Smooth muscle cell (in vitro differentiated cells): ENCODE measurements at regions not wholly inside any gene's neighbourhood (a gene's known extent, or its start where the extent isn't known, plus 50 kb on each side); places are given as distances from the start of the nearest gene placed in this dataset.
"Not testable (repeated sequence)": the region's sequence is repeated elsewhere in the genome, so short reads cannot be mapped to it uniquely, and the experiment has no call there.

Experiments used
- DNase-seq: peaks from one replicate; lab custom pipeline; 2025; ENCODE audit not compliant: unreplicated experiment; lab: John Stamatoyannopoulos, UW
- H2AFZ ChIP-seq: fragments of 200-600 bp; sonication (generic); 2 replicates; pipeline ENCODE4 v1.6.0; 2016; ENCODE audit warnings: antibody characterized with exemption, low read depth, mild to moderate bottlenecking
- H3F3A ChIP-seq: fragments of 200-600 bp; sonication (generic); 2 replicates; pipeline ENCODE4 v1.6.0; 2017; ENCODE audit warnings: antibody characterized with exemption, low read depth
- H3K27ac ChIP-seq: fragments of 200-600 bp; sonication (generic); 2 replicates; pipeline ENCODE4 v1.5.1; 2016; ENCODE audit warnings: low read depth, mild to moderate bottlenecking
- H3K27me3 ChIP-seq: fragments of 200-600 bp; sonication (generic); 2 replicates; pipeline ENCODE4 v1.6.1; 2016; ENCODE audit warnings: low read depth, mild to moderate bottlenecking
- H3K36me3 ChIP-seq: fragments of 200-600 bp; sonication (generic); 2 replicates; pipeline ENCODE4 v1.5.1; 2016; ENCODE audit warnings: low read depth
- H3K4me1 ChIP-seq: fragments of 200-600 bp; sonication (generic); 2 replicates; pipeline ENCODE4 v1.5.1; 2016; ENCODE audit warnings: low read depth
- H3K4me2 ChIP-seq: fragments of 200-600 bp; sonication (generic); 2 replicates; pipeline ENCODE4 v1.6.0; 2016; ENCODE audit warnings: mild to moderate bottlenecking
- H3K4me3 ChIP-seq: fragments of 200-600 bp; sonication (generic); 2 replicates; pipeline ENCODE4 v1.5.1; 2016; ENCODE audit warnings: mild to moderate bottlenecking
- H3K79me2 ChIP-seq: fragments of 200-600 bp; sonication (generic); 2 replicates; pipeline ENCODE4 v1.6.0; 2016; ENCODE audit warnings: low read depth, mild to moderate bottlenecking
- H3K9ac ChIP-seq: fragments of 200-600 bp; sonication (generic); 2 replicates; pipeline ENCODE4 v1.6.0; 2016; ENCODE audit warnings: low read depth
- H3K9me3 ChIP-seq: fragments of 200-600 bp; sonication (generic); replicated peaks from 2 replicates; pipeline ENCODE4 v1.5.1; 2016; ENCODE audit warnings: low read depth
- H4K20me1 ChIP-seq: fragments of 200-600 bp; sonication (generic); 2 replicates; pipeline ENCODE4 v1.6.0; 2016; ENCODE audit warnings: low read depth
- WGBS: methylation state at CpG from one replicate; pipeline ENCODE4 v1.1.7; 2016; ENCODE audit warnings: low lambda C conversion rate; 5-methylcytosine and 5-hydroxymethylcytosine counted together
- TF ChIP-seq, protein P1 (sequence below): fragments of 200-600 bp; sonication (generic); IDR thresholded peaks from 2 replicates; pipeline ENCODE4 v1.5.1; 2017; ENCODE audit warnings: borderline replicate concordance, mild to moderate bottlenecking, antibody characterized with exemption; ENCODE audit not compliant: insufficient read depth, poor library complexity, severe bottlenecking

DNA sequence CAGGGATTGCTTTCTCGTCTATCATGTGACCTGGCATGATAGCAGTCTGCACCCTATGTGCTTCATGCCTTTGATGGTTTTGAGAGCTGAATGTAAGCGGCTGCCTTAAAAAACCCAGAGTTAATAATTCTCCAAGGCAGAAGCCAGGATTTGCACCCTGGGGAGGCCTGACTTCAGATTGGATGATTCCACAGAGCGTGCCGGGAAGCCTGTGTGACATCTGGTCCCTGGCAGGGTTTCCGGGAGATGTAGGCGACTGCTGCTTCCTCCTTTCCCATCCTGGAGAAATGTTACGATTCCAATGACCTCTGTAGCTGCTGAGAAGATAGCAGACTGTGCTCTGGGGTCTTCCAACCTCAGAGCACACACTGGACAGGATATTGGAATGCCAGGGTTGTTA lies 255.0 kb downstream of the GADD45G start:
- 38% methylated on average over 7 of the region's 7 CpGs for WGBS
- H3F3A ChIP-seq, H3K4me2 ChIP-seq, DNase-seq, H4K20me1 ChIP-seq, H3K27ac ChIP-seq, H3K9ac ChIP-seq, H2AFZ ChIP-seq, H3K36me3 ChIP-seq, H3K9me3 ChIP-seq, H3K27me3 ChIP-seq, H3K4me1 ChIP-seq, H3K79me2 ChIP-seq, H3K4me3 ChIP-seq: not testable (repeated sequence)

DNA sequence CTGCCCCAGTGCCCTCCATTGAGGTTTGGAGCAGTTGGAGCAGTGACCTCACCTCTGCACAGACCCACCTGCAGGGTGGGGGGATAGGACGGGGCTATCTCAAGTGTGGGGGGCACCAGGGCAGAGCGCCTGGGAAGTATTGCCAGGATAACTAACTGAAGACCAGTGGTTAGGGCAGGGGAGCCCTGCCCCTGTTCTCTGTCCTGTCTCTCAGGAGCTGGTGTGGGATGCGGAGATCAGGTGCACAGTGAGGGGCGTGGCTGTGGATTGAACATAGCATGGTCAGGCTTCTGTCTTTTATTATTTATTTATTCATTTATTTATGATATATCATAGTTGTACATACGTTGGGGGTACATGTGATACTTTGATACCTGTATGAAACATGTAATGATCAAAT lies 256.6 kb downstream of the GADD45G start:
- not testable (repeated sequence) for H3F3A ChIP-seq

DNA sequence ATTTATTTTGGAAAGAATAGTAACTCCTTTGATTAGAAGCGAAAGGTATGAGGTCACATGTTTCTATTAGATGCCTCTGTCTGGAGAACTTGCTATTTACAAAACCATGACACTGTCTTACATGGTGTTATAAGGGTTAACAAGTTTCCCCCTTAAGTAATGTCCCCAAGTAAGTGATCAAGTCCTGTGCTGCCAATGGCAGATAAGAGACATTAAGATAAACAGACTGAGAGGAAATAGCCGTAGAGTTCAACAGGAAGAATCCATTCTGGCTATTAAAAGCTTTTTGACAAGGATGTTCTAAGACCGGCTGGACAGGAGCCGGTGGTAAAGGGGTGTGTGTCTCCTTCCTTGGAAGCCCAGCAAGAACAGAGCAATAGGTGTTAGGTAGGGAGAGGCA lies 257.5 kb downstream of the GADD45G start:
- 32% methylated on average over 4 of the region's 4 CpGs for WGBS

More for the DNA sequence above, 256.6 kb downstream of the GADD45G start:
- not testable (repeated sequence) for H3K9ac ChIP-seq, H3K9me3 ChIP-seq, H2AFZ ChIP-seq, H3K4me2 ChIP-seq, H3K36me3 ChIP-seq, DNase-seq, H3K4me3 ChIP-seq, H3K27ac ChIP-seq, H4K20me1 ChIP-seq, H3K79me2 ChIP-seq, H3K4me1 ChIP-seq, H3K27me3 ChIP-seq
- WGBS = 93% methylated on average over 5 of the region's 5 CpGs

DNA sequence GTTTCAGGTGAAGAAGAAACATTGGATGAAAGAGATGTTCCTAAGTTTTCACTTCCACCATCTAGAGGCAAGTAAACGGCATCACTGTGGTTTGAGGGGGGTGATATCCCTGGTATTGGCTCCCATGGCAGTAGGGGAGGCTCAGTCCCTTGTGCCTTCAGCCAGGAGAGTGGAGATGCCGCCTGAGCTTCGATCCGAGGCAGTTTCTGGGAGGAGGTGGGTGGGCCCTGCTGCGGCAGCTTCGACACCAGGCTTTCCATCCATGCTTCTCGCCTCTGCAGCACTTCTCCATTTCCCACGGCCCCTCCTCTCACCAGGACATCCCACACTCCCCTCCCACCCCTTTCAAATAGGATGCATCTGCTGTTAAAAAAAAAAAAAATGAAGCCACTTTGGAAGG lies 258.3 kb downstream of the GADD45G start:
- Histone ChIP-seq H3K4me2 (no peak overlapping the region), H3K27ac (no peak overlapping the region), H3K4me3 (no peak overlapping the region), H3K79me2 (no peaks in the 10 kb centered on the region), H2AFZ (no peak overlapping the region), H3K9ac (no peak overlapping the region), H3K4me1 (no peaks in the 10 kb centered on the region), H3K36me3 (no peaks in the 10 kb centered on the region), H3F3A (no peaks in the 10 kb centered on the region), H3K9me3 (no peaks in the 10 kb centered on the region), H4K20me1 (no peaks in the 10 kb centered on the region), H3K27me3 (no peaks in the 10 kb centered on the region)
- no peak for DNase-seq
- TF ChIP-seq, protein P1, sequence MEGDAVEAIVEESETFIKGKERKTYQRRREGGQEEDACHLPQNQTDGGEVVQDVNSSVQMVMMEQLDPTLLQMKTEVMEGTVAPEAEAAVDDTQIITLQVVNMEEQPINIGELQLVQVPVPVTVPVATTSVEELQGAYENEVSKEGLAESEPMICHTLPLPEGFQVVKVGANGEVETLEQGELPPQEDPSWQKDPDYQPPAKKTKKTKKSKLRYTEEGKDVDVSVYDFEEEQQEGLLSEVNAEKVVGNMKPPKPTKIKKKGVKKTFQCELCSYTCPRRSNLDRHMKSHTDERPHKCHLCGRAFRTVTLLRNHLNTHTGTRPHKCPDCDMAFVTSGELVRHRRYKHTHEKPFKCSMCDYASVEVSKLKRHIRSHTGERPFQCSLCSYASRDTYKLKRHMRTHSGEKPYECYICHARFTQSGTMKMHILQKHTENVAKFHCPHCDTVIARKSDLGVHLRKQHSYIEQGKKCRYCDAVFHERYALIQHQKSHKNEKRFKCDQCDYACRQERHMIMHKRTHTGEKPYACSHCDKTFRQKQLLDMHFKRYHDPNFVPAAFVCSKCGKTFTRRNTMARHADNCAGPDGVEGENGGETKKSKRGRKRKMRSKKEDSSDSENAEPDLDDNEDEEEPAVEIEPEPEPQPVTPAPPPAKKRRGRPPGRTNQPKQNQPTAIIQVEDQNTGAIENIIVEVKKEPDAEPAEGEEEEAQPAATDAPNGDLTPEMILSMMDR = no peak
- WGBS = 90% methylated on average over 6 of the region's 8 CpGs

More for the DNA sequence above, 257.5 kb downstream of the GADD45G start:
- H2AFZ ChIP-seq = no peak overlapping the region
- H3K9ac ChIP-seq = no peak overlapping the region
- no peaks in the 10 kb centered on the region for H3K79me2 ChIP-seq
- H3K4me3 ChIP-seq = no peak overlapping the region
- H3K4me2 ChIP-seq = no peak overlapping the region
- no peaks in the 10 kb centered on the region for H3K4me1 ChIP-seq
- TF ChIP-seq, protein P1 = no peak
- H3F3A ChIP-seq = no peaks in the 10 kb centered on the region
- H3K9me3 ChIP-seq = no peaks in the 10 kb centered on the region
- H4K20me1 ChIP-seq = no peaks in the 10 kb centered on the region
- no peaks in the 10 kb centered on the region for H3K27me3 ChIP-seq
- H3K36me3 ChIP-seq = no peaks in the 10 kb centered on the region
- no peak overlapping the region for H3K27ac ChIP-seq
- no peak for DNase-seq

DNA sequence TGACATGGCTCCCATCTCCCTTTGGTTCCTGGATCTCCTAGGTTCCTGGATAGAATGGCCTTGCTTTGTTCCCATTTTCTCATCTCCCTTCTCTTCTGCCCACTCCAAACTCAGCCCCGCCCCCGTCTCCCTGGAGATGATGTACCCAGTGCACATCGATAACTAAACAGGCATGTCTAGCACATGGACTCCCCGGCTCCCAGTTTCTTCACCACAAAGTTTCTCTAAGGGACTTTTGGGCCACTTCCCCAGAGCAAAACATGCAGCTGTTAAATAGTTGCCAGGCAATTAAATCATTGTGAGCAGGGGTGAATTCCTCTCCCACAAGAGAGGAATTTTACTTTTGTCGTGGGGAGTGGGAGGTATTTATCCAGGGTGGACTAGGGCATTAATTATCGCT lies 259.0 kb downstream of the GADD45G start:
- H3K4me3 ChIP-seq = no peak overlapping the region
- H3K9me3 ChIP-seq = no peaks in the 10 kb centered on the region
- 73% methylated on average over 6 of the region's 6 CpGs for WGBS
- no peak overlapping the region for H3K9ac ChIP-seq
- no peaks in the 10 kb centered on the region for H4K20me1 ChIP-seq
- no peaks in the 10 kb centered on the region for H3K36me3 ChIP-seq
- no peaks in the 10 kb centered on the region for H3K27me3 ChIP-seq
- TF ChIP-seq, protein P1 = no peak
- H3K79me2 ChIP-seq = no peaks in the 10 kb centered on the region
- no peak overlapping the region for H3K4me2 ChIP-seq
- no peak overlapping the region for H3K27ac ChIP-seq
- no peaks in the 10 kb centered on the region for H3F3A ChIP-seq
- H2AFZ ChIP-seq = no peak overlapping the region
- H3K4me1 ChIP-seq = no peaks in the 10 kb centered on the region
- no peak for DNase-seq
